ENCODE measurements at regions not wholly inside any gene's neighbourhood (a gene's known extent, or its start where the extent isn't known, plus 50 kb on each side); places are given as distances from the start of the nearest gene placed in this dataset.

DNA sequence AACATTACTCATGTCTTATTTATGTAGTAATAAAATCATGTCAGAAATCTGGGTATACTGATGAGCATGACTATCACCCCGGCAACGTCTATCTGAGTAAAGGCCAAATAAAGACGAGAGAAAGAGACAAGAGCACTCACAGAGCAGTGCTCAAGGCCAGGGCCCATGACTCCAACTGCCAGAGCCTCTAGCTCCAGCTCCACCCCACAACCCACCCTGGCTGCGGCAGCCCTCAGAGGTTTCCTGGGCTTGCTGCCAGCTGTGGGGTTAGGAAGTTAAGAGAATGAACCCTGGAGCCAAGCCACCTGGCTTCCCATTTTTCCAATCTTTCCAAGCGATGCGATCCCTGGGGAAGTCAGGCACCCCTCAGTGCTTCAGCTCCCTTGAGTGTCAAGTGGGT is 92.0 kb upstream of the PAX1 start:
- no peaks in the 10 kb centered on the region for H3K9me1 ChIP-seq (replicated peaks; ENCODE audit: control insufficient read depth, extremely low read depth, insufficient read depth, low read length)
- dilution Hi-C loops (cut with MboI; ENCODE audit: extremely low pct_ligation_motif_present, low sequenced_read_pairs) (no loop called here), intact Hi-C loops (cut with micrococcal nuclease) (no loop called here)
- no TSS peak for BruUV-seq (replicated peaks)
- POLR2A ChIA-PET = no interaction called here
- no peaks in the 10 kb centered on the region for H3K36me3 ChIP-seq (ENCODE audit: control insufficient read depth in 2 of 2, extremely low read depth in 1 of 2, insufficient read depth in 2 of 2, low read length in 2 of 2)
- no peak overlapping the region for H3K27ac ChIP-seq (ENCODE audit: insufficient read depth, low read depth, low read length)
- H3K4me2 ChIP-seq (ENCODE audit: insufficient read depth, low read length) = no peak overlapping the region
- no peak overlapping the region for H2AFZ ChIP-seq (ENCODE audit: low read depth, low read length)
- H3K79me2 ChIP-seq (ENCODE audit: control insufficient read depth, insufficient read depth, low read length) = no peaks in the 10 kb centered on the region
- H3K4me3 ChIP-seq (replicated peaks in 1 of 3; ENCODE audit: insufficient read depth in 1 of 3, low read depth in 1 of 3, low read length in 3 of 3) = no peak overlapping the region
- FAIRE-seq (no peak), DNase-seq (ENCODE audit: low read depth, low spot score) (no peak)
- TF ChIP-seq POLR2A (IDR thresholded peaks at IDR 0.05; ENCODE audit: low read depth, low read length) (no peak), FOS (IDR thresholded peaks at IDR 0.05; ENCODE audit: borderline replicate concordance, insufficient read depth, low read length) (no peak), MAX (IDR thresholded peaks at IDR 0.05; ENCODE audit: insufficient read depth, insufficient read length) (no peak), EZH2 (IDR thresholded peaks at IDR 0.05; ENCODE audit: borderline replicate concordance, low read depth, low read length, severe bottlenecking) (no peak), GATA2 (IDR thresholded peaks at IDR 0.05; ENCODE audit: insufficient read depth, insufficient read length, low read depth, low read length) (no peak), POLR2AphosphoS5 (IDR thresholded peaks at IDR 0.05; ENCODE audit: insufficient read depth, low read depth, low read length) (no peak), MYC (IDR thresholded peaks at IDR 0.05; ENCODE audit: low read depth, low read length) (no peak), JUN (IDR thresholded peaks at IDR 0.05; ENCODE audit: borderline replicate concordance, insufficient read depth, insufficient read length, low read depth) (no peak)
- TF ChIP-seq, protein P1, sequence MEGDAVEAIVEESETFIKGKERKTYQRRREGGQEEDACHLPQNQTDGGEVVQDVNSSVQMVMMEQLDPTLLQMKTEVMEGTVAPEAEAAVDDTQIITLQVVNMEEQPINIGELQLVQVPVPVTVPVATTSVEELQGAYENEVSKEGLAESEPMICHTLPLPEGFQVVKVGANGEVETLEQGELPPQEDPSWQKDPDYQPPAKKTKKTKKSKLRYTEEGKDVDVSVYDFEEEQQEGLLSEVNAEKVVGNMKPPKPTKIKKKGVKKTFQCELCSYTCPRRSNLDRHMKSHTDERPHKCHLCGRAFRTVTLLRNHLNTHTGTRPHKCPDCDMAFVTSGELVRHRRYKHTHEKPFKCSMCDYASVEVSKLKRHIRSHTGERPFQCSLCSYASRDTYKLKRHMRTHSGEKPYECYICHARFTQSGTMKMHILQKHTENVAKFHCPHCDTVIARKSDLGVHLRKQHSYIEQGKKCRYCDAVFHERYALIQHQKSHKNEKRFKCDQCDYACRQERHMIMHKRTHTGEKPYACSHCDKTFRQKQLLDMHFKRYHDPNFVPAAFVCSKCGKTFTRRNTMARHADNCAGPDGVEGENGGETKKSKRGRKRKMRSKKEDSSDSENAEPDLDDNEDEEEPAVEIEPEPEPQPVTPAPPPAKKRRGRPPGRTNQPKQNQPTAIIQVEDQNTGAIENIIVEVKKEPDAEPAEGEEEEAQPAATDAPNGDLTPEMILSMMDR (IDR thresholded peaks at IDR 0.05; ENCODE audit: extremely low read depth in 1 of 2, insufficient read depth in 1 of 2, low read depth in 1 of 2, low read length in 2 of 2) = no peak
- H3K9ac ChIP-seq (replicated peaks; ENCODE audit: extremely low read depth, insufficient read depth, low read length) = no peak overlapping the region
- no peaks in the 10 kb centered on the region for H4K20me1 ChIP-seq (replicated peaks; ENCODE audit: control insufficient read depth, extremely low read depth, insufficient read depth, low read length)
- no peaks in the 10 kb centered on the region for H3K27me3 ChIP-seq (ENCODE audit: control insufficient read depth in 2 of 2, insufficient read depth in 2 of 2, low read length in 2 of 2)
- CTCF ChIA-PET = interaction anchor here (0.7 to 3.8 kb wide), 2 partner anchors 752 to 763 kb away, joined by 3 to 29 read pairs; no protein-coding TSS in a partner anchor
- no peaks in the 10 kb centered on the region for H3K9me3 ChIP-seq (replicated peaks; ENCODE audit: control insufficient read depth, insufficient read depth, low read length)
- H3K4me1 ChIP-seq (ENCODE audit: control insufficient read depth, extremely low read depth, insufficient read depth, low read length) = no peaks in the 10 kb centered on the region
